ENCODE measurements at regions not wholly inside any gene's neighbourhood (a gene's known extent, or its start where the extent isn't known, plus 50 kb on each side); places are given as distances from the start of the nearest gene placed in this dataset.

GRCh38 chr14:49008363-49008762 is 577.8 kb downstream of the RPS29 start:
- TF ChIP-seq CTCF (conservative IDR thresholded peaks at IDR 0.05 in 1 of 2, IDR thresholded peaks at IDR 0.05 in 1 of 2; ENCODE audit: extremely low read depth in 1 of 2, insufficient read depth in 1 of 2, low read depth in 1 of 2, low read length in 2 of 2) (no peak), EZH2 (IDR thresholded peaks at IDR 0.05; ENCODE audit: borderline replicate concordance, low read length) (no peak)

Measured in mammary epithelial cell (primary cell).